ENCODE measurements at regions not wholly inside any gene's neighbourhood (a gene's known extent, or its start where the extent isn't known, plus 50 kb on each side); places are given as distances from the start of the nearest gene placed in this dataset.

DNA sequence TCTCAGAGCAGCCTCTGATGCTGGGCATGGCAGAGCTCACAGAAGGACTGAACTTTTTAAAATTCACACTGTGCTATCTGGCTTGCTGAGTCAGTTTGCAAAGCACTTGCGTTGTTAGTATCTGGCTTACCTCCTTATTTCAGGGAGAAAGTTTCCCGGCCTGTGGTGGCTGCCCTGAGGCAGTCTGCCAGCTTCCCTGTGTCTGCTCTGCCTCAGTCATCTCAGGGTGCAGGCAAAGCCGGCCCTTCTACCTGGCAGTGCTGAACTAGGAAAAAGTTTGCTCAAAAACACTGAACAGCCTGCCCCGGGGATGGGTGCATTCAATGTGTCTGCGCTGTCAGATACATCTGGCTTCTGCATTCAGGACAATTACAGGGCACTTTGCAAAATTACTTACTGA is 90.2 kb upstream of the UXS1 start:
- TF ChIP-seq TAF1 (IDR thresholded peaks at IDR 0.05; ENCODE audit: low read depth) (no peak), POLR2AphosphoS5 (IDR thresholded peaks at IDR 0.05) (no peak), RAD21 (conservative IDR thresholded peaks at IDR 0.05) (no peak)
- TF ChIP-seq, protein P1, sequence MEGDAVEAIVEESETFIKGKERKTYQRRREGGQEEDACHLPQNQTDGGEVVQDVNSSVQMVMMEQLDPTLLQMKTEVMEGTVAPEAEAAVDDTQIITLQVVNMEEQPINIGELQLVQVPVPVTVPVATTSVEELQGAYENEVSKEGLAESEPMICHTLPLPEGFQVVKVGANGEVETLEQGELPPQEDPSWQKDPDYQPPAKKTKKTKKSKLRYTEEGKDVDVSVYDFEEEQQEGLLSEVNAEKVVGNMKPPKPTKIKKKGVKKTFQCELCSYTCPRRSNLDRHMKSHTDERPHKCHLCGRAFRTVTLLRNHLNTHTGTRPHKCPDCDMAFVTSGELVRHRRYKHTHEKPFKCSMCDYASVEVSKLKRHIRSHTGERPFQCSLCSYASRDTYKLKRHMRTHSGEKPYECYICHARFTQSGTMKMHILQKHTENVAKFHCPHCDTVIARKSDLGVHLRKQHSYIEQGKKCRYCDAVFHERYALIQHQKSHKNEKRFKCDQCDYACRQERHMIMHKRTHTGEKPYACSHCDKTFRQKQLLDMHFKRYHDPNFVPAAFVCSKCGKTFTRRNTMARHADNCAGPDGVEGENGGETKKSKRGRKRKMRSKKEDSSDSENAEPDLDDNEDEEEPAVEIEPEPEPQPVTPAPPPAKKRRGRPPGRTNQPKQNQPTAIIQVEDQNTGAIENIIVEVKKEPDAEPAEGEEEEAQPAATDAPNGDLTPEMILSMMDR (IDR thresholded peaks at IDR 0.05; ENCODE audit: poor library complexity, severe bottlenecking), result no peak

Data from neural cell (in vitro differentiated cells).